IMR-90 (cell line): ENCODE measurements at regions not wholly inside any gene's neighbourhood (a gene's known extent, or its start where the extent isn't known, plus 50 kb on each side); places are given as distances from the start of the nearest gene placed in this dataset.

Source experiments
- ATAC-seq: fragments of 200-7000 bp; cut with Tn5 transposase; 2 replicates; pipeline ENCODE4 v1.9.1; 2020; ENCODE audit warnings: low read depth, mild to moderate bottlenecking, moderate library complexity
- BruUV-seq: library from RNA; stranded (reverse); fragments of 400-500 nt; replicated peaks from 2 replicates; lab custom pipeline; 2021; lab: Mats Ljungman, UMichigan
- CTCF ChIA-PET: fragments of 300-600 bp; formaldehyde crosslinking; extraction: SDS; loops from one replicate; lab custom pipeline; 2021; ENCODE audit warnings: antibody characterized with exemption; lab: Yijun Ruan, JAX
- POLR2A ChIA-PET: fragments of 300-600 bp; sonication (Branson Sonifier 250); formaldehyde crosslinking; loops from one replicate; lab custom pipeline; 2022; ENCODE audit warnings: antibody characterized with exemption; ENCODE audit not compliant: unreplicated experiment; lab: Charles Lee
- DNase-seq: peaks from one replicate; pipeline ENCODE4 v3.0.0; 2013
- H2AFZ ChIP-seq: replicated peaks from 2 replicates; pipeline ENCODE3; 2013; ENCODE audit warnings: low read length, mild to moderate bottlenecking; ENCODE audit not compliant: poor library complexity
- H2AK5ac ChIP-seq: 2 replicates; pipeline ENCODE4 v1.6.1; 2013; ENCODE audit warnings: low read depth, low read length, inconsistent platforms
- H2AK9ac ChIP-seq: replicated peaks from 2 replicates; pipeline ENCODE3; 2013; ENCODE audit warnings: mild to moderate bottlenecking, low read depth, low read length, moderate library complexity; ENCODE audit not compliant: poor library complexity
- H2BK120ac ChIP-seq: 2 replicates; pipeline ENCODE4 v1.6.1; 2013; ENCODE audit warnings: low read depth, low read length, inconsistent platforms
- H2BK15ac ChIP-seq: 3 replicates; pipeline ENCODE4 v1.6.1; 2013; ENCODE audit warnings: low read depth, low read length, inconsistent platforms
- H2BK20ac ChIP-seq: 2 replicates; pipeline ENCODE4 v1.6.1; 2013; ENCODE audit warnings: low read depth, mild to moderate bottlenecking, inconsistent platforms, low read length, moderate library complexity
- H2BK5ac ChIP-seq: 2 replicates; pipeline ENCODE4 v1.6.1; 2013; ENCODE audit warnings: mild to moderate bottlenecking, low read depth, low read length, inconsistent platforms; ENCODE audit not compliant: poor library complexity, severe bottlenecking
- H3K14ac ChIP-seq: replicated peaks from 2 replicates; pipeline ENCODE4 v1.6.1; 2013; ENCODE audit warnings: low read depth, low read length, inconsistent platforms
- H3K18ac ChIP-seq: 2 replicates; pipeline ENCODE4 v1.6.1; 2013; ENCODE audit warnings: low read depth, low read length, control low read depth
- H3K23ac ChIP-seq: 2 replicates; pipeline ENCODE4 v1.6.1; 2013; ENCODE audit warnings: low read depth, low read length, inconsistent platforms
- H3K27ac ChIP-seq: 2 replicates; pipeline ENCODE4 v1.5.1; 2013; ENCODE audit warnings: mild to moderate bottlenecking, control low read depth, low read length; ENCODE audit not compliant: insufficient read depth
- H3K27me3 ChIP-seq: 2 replicates; pipeline ENCODE4 v1.6.1; 2013; ENCODE audit warnings: low read length; ENCODE audit not compliant: control insufficient read depth, insufficient read depth
- H3K36me3 ChIP-seq: 2 replicates; pipeline ENCODE4 v1.6.1; 2013; ENCODE audit warnings: low read length, mixed read lengths; ENCODE audit not compliant: control insufficient read depth, insufficient read depth
- H3K4ac ChIP-seq: 2 replicates; pipeline ENCODE4 v1.6.1; 2013; ENCODE audit warnings: low read depth, low read length, inconsistent platforms
- H3K4me1 ChIP-seq: 2 replicates; pipeline ENCODE4 v1.6.1; 2013; ENCODE audit warnings: low read length, mixed read lengths; ENCODE audit not compliant: control insufficient read depth, insufficient read depth
- H3K4me2 ChIP-seq: 2 replicates; pipeline ENCODE4 v1.6.1; 2013; ENCODE audit warnings: low read depth, mild to moderate bottlenecking, control low read depth, low read length, moderate library complexity
- H3K4me3 ChIP-seq: 2 replicates; pipeline ENCODE4 v1.5.1; 2013; ENCODE audit warnings: low read depth, mild to moderate bottlenecking, control low read depth, low read length, moderate library complexity; ENCODE audit not compliant: insufficient read depth
- H3K56ac ChIP-seq: 2 replicates; pipeline ENCODE4 v1.6.1; 2013; ENCODE audit warnings: low read length, inconsistent platforms; ENCODE audit not compliant: insufficient read depth; ENCODE audit errors: extremely low read depth
- H3K79me1 ChIP-seq, 2 experiments: 2 replicates each; pipeline ENCODE4 v1.6.1; 2013; ENCODE audit warnings: low read length in 2 of 2, inconsistent platforms in 1 of 2, low read depth in 1 of 2
- H3K9ac ChIP-seq: 2 replicates; pipeline ENCODE4 v1.6.1; 2013; ENCODE audit warnings: low read depth, low read length, control low read depth
- H3K9me1 ChIP-seq: 2 replicates; pipeline ENCODE4 v1.6.1; 2013; ENCODE audit warnings: low read length, inconsistent platforms; ENCODE audit not compliant: insufficient read depth
- H3K9me3 ChIP-seq: 2 replicates; pipeline ENCODE4 v1.6.1; 2013; ENCODE audit warnings: low read length; ENCODE audit not compliant: control insufficient read depth, insufficient read depth
- H4K20me1 ChIP-seq: 2 replicates; pipeline ENCODE4 v1.6.1; 2013; ENCODE audit warnings: low read length, inconsistent platforms; ENCODE audit not compliant: insufficient read depth
- H4K5ac ChIP-seq: 2 replicates; pipeline ENCODE4 v1.6.1; 2013; ENCODE audit warnings: mild to moderate bottlenecking, low read depth, low read length, control low read depth
- H4K8ac ChIP-seq, 2 experiments: 2 replicates each; pipeline ENCODE4 v1.6.1; 2013; ENCODE audit warnings: low read depth in 2 of 2, low read length in 2 of 2, control low read depth in 1 of 2, inconsistent platforms in 1 of 2
- H4K91ac ChIP-seq: 2 replicates; pipeline ENCODE4 v1.6.1; 2013; ENCODE audit warnings: low read depth, low read length, inconsistent platforms; ENCODE audit not compliant: insufficient read depth
- BHLHE40 ChIP-seq: fragments of 150-350 bp; IDR thresholded peaks from 2 replicates; pipeline ENCODE4 v1.6.1; 2016; ENCODE audit warnings: mild to moderate bottlenecking, low read depth, low read length
- CEBPB ChIP-seq: IDR thresholded peaks from 2 replicates; pipeline ENCODE4 v1.6.1; 2012; ENCODE audit warnings: low read depth, low read length, improper control_type of control experiment
- CHD1 ChIP-seq: IDR thresholded peaks from 2 replicates; pipeline ENCODE4 v1.6.1; 2012; ENCODE audit warnings: low read depth, low read length, improper control_type of control experiment
- FOS ChIP-seq: fragments of 150-350 bp; IDR thresholded peaks from 2 replicates; pipeline ENCODE4 v1.6.1; 2016; ENCODE audit warnings: low read depth, low read length
- MAFK ChIP-seq: IDR thresholded peaks from 2 replicates; pipeline ENCODE4 v1.6.1; 2012; ENCODE audit warnings: low read depth, low read length, improper control_type of control experiment
- MAZ ChIP-seq: IDR thresholded peaks from 2 replicates; pipeline ENCODE4 v1.6.1; 2012; ENCODE audit warnings: low read depth, mild to moderate bottlenecking, low read length, improper control_type of control experiment, moderate library complexity, borderline replicate concordance
- MXI1 ChIP-seq: IDR thresholded peaks from 2 replicates; pipeline ENCODE4 v1.6.1; 2012; ENCODE audit warnings: low read depth, mild to moderate bottlenecking, low read length, moderate library complexity, borderline replicate concordance
- NFE2L2 ChIP-seq: fragments of 150-350 bp; IDR thresholded peaks from 2 replicates; pipeline ENCODE4 v1.6.1; 2016; ENCODE audit warnings: low read depth, mild to moderate bottlenecking, low read length
- POLR2A ChIP-seq: IDR thresholded peaks from 2 replicates; pipeline ENCODE4 v1.6.1; 2012; ENCODE audit warnings: mild to moderate bottlenecking, low read depth, low read length
- RAD21 ChIP-seq: IDR thresholded peaks from 2 replicates; pipeline ENCODE4 v1.6.1; 2012; ENCODE audit warnings: low read length, improper control_type of control experiment
- RCOR1 ChIP-seq: IDR thresholded peaks from 2 replicates; pipeline ENCODE4 v1.6.1; 2012; ENCODE audit warnings: mild to moderate bottlenecking, low read length, improper control_type of control experiment; ENCODE audit not compliant: insufficient replicate concordance
- RFX5 ChIP-seq: IDR thresholded peaks from 2 replicates; pipeline ENCODE4 v1.8.0; 2012; ENCODE audit warnings: low read depth, mild to moderate bottlenecking, low read length, moderate library complexity
- SMC3 ChIP-seq: fragments of 150-350 bp; IDR thresholded peaks from 2 replicates; pipeline ENCODE4 v1.6.1; 2016; ENCODE audit warnings: low read depth, mild to moderate bottlenecking, antibody characterized with exemption, low read length, moderate library complexity
- WGBS, 2 experiments: methylation state at CpG; one replicate each; pipeline versions ENCODE4 v1.1.5 to v1.1.7; 2013; ENCODE audit warnings: missing lambda C conversion rate in 2 of 2; ENCODE audit not compliant: insufficient read length in 1 of 2; ENCODE audit errors: extremely low coverage in 2 of 2; 5-methylcytosine and 5-hydroxymethylcytosine counted together
- dilution Hi-C: fragments of 300-500 bp; cut with HindIII; formaldehyde crosslinking; loops from one replicate; pipeline ENCODE4 v1.14.3; 2018; ENCODE audit warnings: low sequenced_read_pairs; ENCODE audit not compliant: unreplicated experiment
- in situ Hi-C: fragments of 300-500 bp; cut with MboI; formaldehyde crosslinking; loops from 3 replicates; pipeline ENCODE4 v1.14.3; 2019; ENCODE audit warnings: low sequenced_read_pairs, inconsistent platforms, mixed read lengths
- intact Hi-C: fragments of 100-400 bp; cut with micrococcal nuclease; formaldehyde crosslinking; loops from 2 replicates; pipeline ENCODE4 v1.10.0; 2022
- TF ChIP-seq, protein P1 (sequence below): fragments of 150-350 bp; IDR thresholded peaks from 2 replicates; pipeline ENCODE4 v1.6.1; 2017; ENCODE audit warnings: mild to moderate bottlenecking, antibody characterized with exemption, low read length, low read depth
- TF ChIP-seq, protein P2 (sequence below): conservative IDR thresholded peaks from 2 replicates; pipeline ENCODE4 v1.5.1; 2012; ENCODE audit warnings: mild to moderate bottlenecking, low read depth, low read length, improper control_type of control experiment
- TF ChIP-seq, protein P3 (sequence below): fragments of 150-350 bp; IDR thresholded peaks from 2 replicates; pipeline ENCODE4 v1.6.1; 2016; ENCODE audit warnings: low read depth, mild to moderate bottlenecking, low read length, moderate library complexity, borderline replicate concordance

DNA sequence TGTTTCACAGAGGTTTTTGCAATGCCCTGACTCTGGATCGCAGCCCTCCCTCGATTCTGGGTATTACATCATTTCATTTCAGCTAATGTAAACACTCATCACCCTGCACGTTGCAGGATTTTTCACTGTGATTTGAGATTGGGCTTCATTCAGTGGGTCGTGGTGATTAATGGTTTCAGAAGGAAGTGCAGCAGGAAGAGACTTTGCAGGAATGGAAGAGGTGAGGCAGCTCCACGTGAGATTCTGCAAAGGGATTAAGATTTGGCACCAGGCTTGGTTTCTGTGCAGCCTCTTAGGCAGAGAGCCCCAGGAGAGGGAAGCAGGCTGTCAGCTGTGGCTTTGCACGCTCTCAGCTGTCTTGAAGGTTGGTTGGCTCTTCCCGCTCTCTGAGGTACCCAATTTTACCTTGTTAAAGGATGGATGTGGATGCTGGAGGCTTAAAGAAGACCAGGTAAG lies 95.2 kb downstream of the PLCE1 start:
- no peak overlapping the region for H2AFZ ChIP-seq
- ATAC-seq: peak; percentile 80
- no peak overlapping the region for H2AK5ac ChIP-seq
- H3K36me3 ChIP-seq: no peaks in the 10 kb centered on the region
- H3K27me3 ChIP-seq: no peaks in the 10 kb centered on the region
- in situ Hi-C loops (no loop called here), intact Hi-C loops (loop anchor here (5.0 to 10.0 kb wide), 2 partner anchors 38 to 116 kb away; no protein-coding TSS in a partner anchor), dilution Hi-C loops (no loop called here)
- peak; percentile 70 for DNase-seq
- H3K23ac ChIP-seq: no peak overlapping the region
- H4K91ac ChIP-seq: no peak overlapping the region
- no peak overlapping the region for H2BK5ac ChIP-seq
- no peak overlapping the region for H2BK20ac ChIP-seq
- no peak overlapping the region for H3K4ac ChIP-seq
- H3K9ac ChIP-seq: no peak overlapping the region
- no peak overlapping the region for H3K27ac ChIP-seq
- no peaks in the 10 kb centered on the region for H3K79me1 ChIP-seq
- no peak overlapping the region for H4K5ac ChIP-seq
- no peaks in the 10 kb centered on the region for H3K9me3 ChIP-seq
- ChIA-PET CTCF (no interaction called here), POLR2A (no interaction called here)
- H3K9me1 ChIP-seq: no peaks in the 10 kb centered on the region; the same call in 1 of the 2 replicates
- H2BK15ac ChIP-seq: no peak overlapping the region
- H3K4me1 ChIP-seq: peaks cover 8% of the 10 kb centered on the region
- H2BK120ac ChIP-seq: no peak overlapping the region
- no peak overlapping the region for H4K8ac ChIP-seq
- no TSS peak for BruUV-seq
- H3K14ac ChIP-seq: no peak overlapping the region
- H2AK9ac ChIP-seq: no peak overlapping the region
- H3K4me3 ChIP-seq: no peak overlapping the region
- no CpG with 5 or more reads among the region's 7 CpGs for WGBS, 2 experiments
- H3K56ac ChIP-seq: no peak overlapping the region
- peak overlapping the region; percentile 47 for H3K4me2 ChIP-seq
- H3K18ac ChIP-seq: no peak overlapping the region
- TF ChIP-seq FOS: no peak
- TF ChIP-seq, protein P1, sequence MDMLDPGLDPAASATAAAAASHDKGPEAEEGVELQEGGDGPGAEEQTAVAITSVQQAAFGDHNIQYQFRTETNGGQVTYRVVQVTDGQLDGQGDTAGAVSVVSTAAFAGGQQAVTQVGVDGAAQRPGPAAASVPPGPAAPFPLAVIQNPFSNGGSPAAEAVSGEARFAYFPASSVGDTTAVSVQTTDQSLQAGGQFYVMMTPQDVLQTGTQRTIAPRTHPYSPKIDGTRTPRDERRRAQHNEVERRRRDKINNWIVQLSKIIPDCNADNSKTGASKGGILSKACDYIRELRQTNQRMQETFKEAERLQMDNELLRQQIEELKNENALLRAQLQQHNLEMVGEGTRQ: no peak
- no peak for TF ChIP-seq RCOR1
- TF ChIP-seq, protein P2, sequence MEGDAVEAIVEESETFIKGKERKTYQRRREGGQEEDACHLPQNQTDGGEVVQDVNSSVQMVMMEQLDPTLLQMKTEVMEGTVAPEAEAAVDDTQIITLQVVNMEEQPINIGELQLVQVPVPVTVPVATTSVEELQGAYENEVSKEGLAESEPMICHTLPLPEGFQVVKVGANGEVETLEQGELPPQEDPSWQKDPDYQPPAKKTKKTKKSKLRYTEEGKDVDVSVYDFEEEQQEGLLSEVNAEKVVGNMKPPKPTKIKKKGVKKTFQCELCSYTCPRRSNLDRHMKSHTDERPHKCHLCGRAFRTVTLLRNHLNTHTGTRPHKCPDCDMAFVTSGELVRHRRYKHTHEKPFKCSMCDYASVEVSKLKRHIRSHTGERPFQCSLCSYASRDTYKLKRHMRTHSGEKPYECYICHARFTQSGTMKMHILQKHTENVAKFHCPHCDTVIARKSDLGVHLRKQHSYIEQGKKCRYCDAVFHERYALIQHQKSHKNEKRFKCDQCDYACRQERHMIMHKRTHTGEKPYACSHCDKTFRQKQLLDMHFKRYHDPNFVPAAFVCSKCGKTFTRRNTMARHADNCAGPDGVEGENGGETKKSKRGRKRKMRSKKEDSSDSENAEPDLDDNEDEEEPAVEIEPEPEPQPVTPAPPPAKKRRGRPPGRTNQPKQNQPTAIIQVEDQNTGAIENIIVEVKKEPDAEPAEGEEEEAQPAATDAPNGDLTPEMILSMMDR: no peak
- peak; percentile 54; the same call in 1 of the 2 replicates for TF ChIP-seq BHLHE40
- peak; percentile 87 for TF ChIP-seq CEBPB
- TF ChIP-seq MAFK: no peak
- no peak for TF ChIP-seq SMC3
- TF ChIP-seq POLR2A: no peak
- TF ChIP-seq MAZ: no peak
- TF ChIP-seq RAD21: no peak
- no peak for TF ChIP-seq RFX5
- no peak for TF ChIP-seq CHD1
- peak; percentile 88 for TF ChIP-seq MXI1
- no peak for TF ChIP-seq NFE2L2
- TF ChIP-seq, protein P3, sequence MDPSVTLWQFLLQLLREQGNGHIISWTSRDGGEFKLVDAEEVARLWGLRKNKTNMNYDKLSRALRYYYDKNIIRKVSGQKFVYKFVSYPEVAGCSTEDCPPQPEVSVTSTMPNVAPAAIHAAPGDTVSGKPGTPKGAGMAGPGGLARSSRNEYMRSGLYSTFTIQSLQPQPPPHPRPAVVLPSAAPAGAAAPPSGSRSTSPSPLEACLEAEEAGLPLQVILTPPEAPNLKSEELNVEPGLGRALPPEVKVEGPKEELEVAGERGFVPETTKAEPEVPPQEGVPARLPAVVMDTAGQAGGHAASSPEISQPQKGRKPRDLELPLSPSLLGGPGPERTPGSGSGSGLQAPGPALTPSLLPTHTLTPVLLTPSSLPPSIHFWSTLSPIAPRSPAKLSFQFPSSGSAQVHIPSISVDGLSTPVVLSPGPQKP: no peak
- H4K20me1 ChIP-seq: no peaks in the 10 kb centered on the region
